Colonic mucosa (tissue), 4 donors: ENCODE measurements at regions not wholly inside any gene's neighbourhood (a gene's known extent, or its start where the extent isn't known, plus 50 kb on each side); places are given as distances from the start of the nearest gene placed in this dataset.
A peak's percentile ranks its signal among the peaks of the same experiment; 100 is the strongest.
"Not testable (repeated sequence)": the region's sequence is repeated elsewhere in the genome, so short reads cannot be mapped to it uniquely, and the experiment has no call there.

ENCODE experiments used
- DNase-seq: peaks from one replicate; pipeline ENCODE4 v3.0.0-alpha.2; 2020
- H3K27ac ChIP-seq: fragments of 200-600 bp; one replicate; pipeline ENCODE4 v1.8.0; 2021
- H3K27me3 ChIP-seq: fragments of 200-600 bp; one replicate; pipeline ENCODE4 v1.8.0; 2021
- H3K36me3 ChIP-seq: fragments of 200-600 bp; one replicate; pipeline ENCODE4 v1.8.0; 2021
- H3K4me1 ChIP-seq: fragments of 200-600 bp; one replicate; pipeline ENCODE4 v1.8.0; 2021; ENCODE audit warnings: mild to moderate bottlenecking
- H3K4me3 ChIP-seq: fragments of 200-600 bp; one replicate; pipeline ENCODE4 v1.8.0; 2021
- H3K9ac ChIP-seq, 2 donors: one replicate each; pipeline ENCODE4 v1.7.0; 2013; ENCODE audit warnings: control low read depth in 2 of 2, low read depth in 2 of 2, low read length in 2 of 2
- H3K9me3 ChIP-seq: fragments of 200-600 bp; one replicate; pipeline ENCODE4 v1.8.0; 2021
- CTCF ChIP-seq: fragments of 200-600 bp; IDR thresholded peaks from one replicate; pipeline ENCODE4 v1.8.0; 2022; ENCODE audit warnings: antibody characterized with exemption, mild to moderate bottlenecking
- intact Hi-C: fragments of 100-400 bp; cut with DNase I; formaldehyde crosslinking; loops from one replicate; pipeline ENCODE4 v1.14.1; 2022
- donor health status: healthy.
- donor health status: DM: no; HTN: no; CAD: no.
- donor health status: DM: no; HTN: no; CAD: no.

- H3K9ac ChIP-seq, result no peak overlapping the region
- no peaks in the 10 kb centered on the region for H3K9me3 ChIP-seq
- no peaks in the 10 kb centered on the region for H3K4me1 ChIP-seq
- peak; percentile 77 for TF ChIP-seq CTCF
- H3K27me3 ChIP-seq, result no peaks in the 10 kb centered on the region
- no peak overlapping the region for H3K4me3 ChIP-seq
- no peak for DNase-seq
- no peak overlapping the region for H3K27ac ChIP-seq
- intact Hi-C loops, result no loop called here
- no peaks in the 10 kb centered on the region for H3K36me3 ChIP-seq
These were observed 73.3 kb downstream of the OTOR start for GRCh38 chr20:16821211-16822089.

- H3K9me3 ChIP-seq, result no peaks in the 10 kb centered on the region
- H3K4me3 ChIP-seq, result no peak overlapping the region
- no peaks in the 10 kb centered on the region for H3K27me3 ChIP-seq
- intact Hi-C loops, result no loop called here
- TF ChIP-seq CTCF, result no peak
- no peaks in the 10 kb centered on the region for H3K36me3 ChIP-seq
- no peaks in the 10 kb centered on the region for H3K4me1 ChIP-seq
- H3K27ac ChIP-seq, result no peak overlapping the region
- H3K9ac ChIP-seq, result no peak overlapping the region
- no peak for DNase-seq
These were observed 76.5 kb downstream of the OTOR start for GRCh38 chr20:16824664-16825063.

DNA sequence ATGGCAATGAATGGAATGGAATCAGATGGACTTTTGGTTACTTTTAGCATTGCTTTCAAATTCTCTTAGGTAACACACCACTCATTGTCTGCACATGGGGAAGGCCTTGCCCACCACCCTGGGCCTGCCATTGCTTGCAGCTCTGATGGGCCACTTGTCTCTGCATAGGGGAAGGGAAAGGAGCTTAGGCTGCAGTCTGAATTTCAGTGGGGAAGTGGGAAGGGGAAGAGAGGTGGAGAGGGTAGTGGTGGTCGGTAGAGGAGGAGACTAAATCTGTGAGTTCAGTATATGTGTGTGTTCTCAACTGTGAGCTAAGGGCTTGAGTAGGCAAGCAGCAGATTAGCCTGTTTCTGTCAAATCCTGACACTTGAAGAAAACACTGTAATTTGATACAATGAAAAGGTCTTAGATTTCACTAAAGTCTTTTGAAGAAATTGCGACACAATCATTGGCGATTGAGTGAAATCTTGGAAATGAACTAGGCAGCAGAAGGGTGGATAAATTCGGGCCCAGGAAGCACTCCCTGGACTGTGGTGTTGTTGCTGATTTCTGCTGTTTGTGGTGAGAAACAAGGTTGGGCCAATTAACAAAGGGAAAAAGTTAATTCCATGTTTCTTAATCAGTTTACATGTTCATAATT lies 80.6 kb downstream of the OTOR start:
- Histone ChIP-seq H3K4me1 (no peaks in the 10 kb centered on the region), H3K27me3 (no peaks in the 10 kb centered on the region), H3K36me3 (no peaks in the 10 kb centered on the region), H3K9me3 (no peaks in the 10 kb centered on the region), H3K4me3 (no peak overlapping the region), H3K9ac (no peak overlapping the region), H3K27ac (no peak overlapping the region)
- intact Hi-C loops, result no loop called here
- DNase-seq, result no peak
- no peak for TF ChIP-seq CTCF

- H3K27me3 ChIP-seq, H3K27ac ChIP-seq, H3K4me3 ChIP-seq, H3K36me3 ChIP-seq, intact Hi-C loops, H3K9ac ChIP-seq, DNase-seq, H3K9me3 ChIP-seq, H3K4me1 ChIP-seq: not testable (repeated sequence)
These were observed 87.5 kb downstream of the OTOR start for GRCh38 chr20:16835690-16836089.

DNA sequence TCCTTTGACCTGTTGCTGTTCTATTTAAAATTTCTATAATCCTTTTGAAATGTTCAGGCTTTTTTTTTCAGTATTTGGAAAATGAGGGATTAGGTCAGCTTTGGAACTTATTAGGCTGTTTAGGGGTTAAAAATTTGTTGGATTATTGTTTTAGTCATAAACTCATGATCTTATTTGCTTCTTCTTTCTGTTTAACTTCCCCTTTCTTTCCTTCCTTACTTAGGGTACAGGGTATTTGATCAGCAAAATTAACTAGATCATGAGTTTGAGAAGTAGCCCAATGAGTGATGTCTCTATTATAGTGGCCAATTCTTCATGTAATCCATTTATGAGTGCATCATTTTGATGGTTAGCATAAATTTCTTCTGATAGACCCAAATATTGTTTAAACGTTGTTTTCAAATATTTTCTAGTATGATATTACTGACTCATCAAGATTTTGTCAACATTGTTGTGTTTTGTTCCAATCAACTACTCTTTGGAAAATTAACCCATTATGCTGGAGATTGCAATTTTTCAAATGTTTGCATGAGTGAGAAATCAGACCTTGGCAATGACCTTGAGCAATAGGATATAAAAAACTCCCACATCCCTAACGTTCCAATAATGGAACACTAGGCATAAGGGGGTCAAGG lies 94.4 kb downstream of the OTOR start:
- Histone ChIP-seq H3K27ac (no peak overlapping the region), H3K9me3 (no peaks in the 10 kb centered on the region), H3K27me3 (no peaks in the 10 kb centered on the region), H3K9ac (no peak overlapping the region), H3K4me1 (no peaks in the 10 kb centered on the region), H3K4me3 (no peak overlapping the region), H3K36me3 (no peaks in the 10 kb centered on the region)
- intact Hi-C loops, result no loop called here
- TF ChIP-seq CTCF, result no peak
- DNase-seq, result no peak
